ENCODE measurements at regions not wholly inside any gene's neighbourhood (a gene's known extent, or its start where the extent isn't known, plus 50 kb on each side); places are given as distances from the start of the nearest gene placed in this dataset.

DNA sequence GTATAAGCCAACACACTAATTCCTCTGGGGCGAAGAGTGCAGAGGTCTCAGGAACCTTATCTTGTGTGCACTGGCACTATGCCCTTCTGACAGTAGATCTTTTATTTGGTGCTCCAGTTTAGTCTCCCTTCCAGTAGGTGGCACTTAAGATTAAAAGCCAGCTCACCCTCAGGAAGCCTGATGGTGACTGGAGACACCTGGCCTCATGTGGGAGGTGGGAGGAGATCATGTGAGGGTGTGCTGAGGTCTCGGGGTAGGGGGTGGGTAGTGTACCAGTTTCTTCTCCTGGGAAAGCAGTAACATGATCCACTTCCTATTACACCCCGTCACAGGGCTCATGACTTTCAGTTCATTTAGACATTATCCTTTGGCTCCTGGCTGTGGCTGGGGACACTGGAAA is 654.9 kb downstream of the ADCYAP1 start (continued):
- TF ChIP-seq, protein P1, sequence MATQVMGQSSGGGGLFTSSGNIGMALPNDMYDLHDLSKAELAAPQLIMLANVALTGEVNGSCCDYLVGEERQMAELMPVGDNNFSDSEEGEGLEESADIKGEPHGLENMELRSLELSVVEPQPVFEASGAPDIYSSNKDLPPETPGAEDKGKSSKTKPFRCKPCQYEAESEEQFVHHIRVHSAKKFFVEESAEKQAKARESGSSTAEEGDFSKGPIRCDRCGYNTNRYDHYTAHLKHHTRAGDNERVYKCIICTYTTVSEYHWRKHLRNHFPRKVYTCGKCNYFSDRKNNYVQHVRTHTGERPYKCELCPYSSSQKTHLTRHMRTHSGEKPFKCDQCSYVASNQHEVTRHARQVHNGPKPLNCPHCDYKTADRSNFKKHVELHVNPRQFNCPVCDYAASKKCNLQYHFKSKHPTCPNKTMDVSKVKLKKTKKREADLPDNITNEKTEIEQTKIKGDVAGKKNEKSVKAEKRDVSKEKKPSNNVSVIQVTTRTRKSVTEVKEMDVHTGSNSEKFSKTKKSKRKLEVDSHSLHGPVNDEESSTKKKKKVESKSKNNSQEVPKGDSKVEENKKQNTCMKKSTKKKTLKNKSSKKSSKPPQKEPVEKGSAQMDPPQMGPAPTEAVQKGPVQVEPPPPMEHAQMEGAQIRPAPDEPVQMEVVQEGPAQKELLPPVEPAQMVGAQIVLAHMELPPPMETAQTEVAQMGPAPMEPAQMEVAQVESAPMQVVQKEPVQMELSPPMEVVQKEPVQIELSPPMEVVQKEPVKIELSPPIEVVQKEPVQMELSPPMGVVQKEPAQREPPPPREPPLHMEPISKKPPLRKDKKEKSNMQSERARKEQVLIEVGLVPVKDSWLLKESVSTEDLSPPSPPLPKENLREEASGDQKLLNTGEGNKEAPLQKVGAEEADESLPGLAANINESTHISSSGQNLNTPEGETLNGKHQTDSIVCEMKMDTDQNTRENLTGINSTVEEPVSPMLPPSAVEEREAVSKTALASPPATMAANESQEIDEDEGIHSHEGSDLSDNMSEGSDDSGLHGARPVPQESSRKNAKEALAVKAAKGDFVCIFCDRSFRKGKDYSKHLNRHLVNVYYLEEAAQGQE (IDR thresholded peaks at IDR 0.05; ENCODE audit: low read depth, low read length): no peak
- TF ChIP-seq YY1 (IDR thresholded peaks at IDR 0.05; ENCODE audit: low read depth) (no peak), RCOR1 (IDR thresholded peaks at IDR 0.05; ENCODE audit: low read length) (no peak), GATA2 (CRISPR knock-in tag; IDR thresholded peaks at IDR 0.05) (no peak), FOXM1 (IDR thresholded peaks at IDR 0.05; ENCODE audit: low read depth) (no peak), RXRA (IDR thresholded peaks at IDR 0.05; ENCODE audit: borderline replicate concordance, low read depth) (no peak)

DNA sequence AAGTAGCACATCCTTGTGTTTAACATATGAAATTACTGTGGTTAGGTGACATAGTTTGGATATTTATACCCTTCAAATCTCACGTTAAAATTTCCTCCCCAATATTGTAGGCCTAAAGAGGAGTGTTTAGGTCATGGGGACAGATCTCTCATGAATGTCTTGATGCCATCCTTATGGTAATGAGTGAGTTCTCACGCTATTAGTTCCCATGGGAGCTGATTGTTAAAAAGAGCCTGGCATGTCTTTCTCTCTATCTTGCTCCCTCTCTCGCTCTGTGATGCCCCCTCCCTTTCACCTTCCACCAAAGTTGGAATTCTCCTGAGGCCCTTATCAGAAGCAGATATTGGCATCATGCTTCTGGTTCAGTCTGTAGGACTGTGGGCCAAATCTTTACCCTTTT is 660.1 kb downstream of the ADCYAP1 start:
- Histone ChIP-seq H3K9me3 (no peaks in the 10 kb centered on the region), H3K27me3 (ENCODE audit: insufficient read depth) (no peaks in the 10 kb centered on the region), H3K9me2 (no peaks in the 10 kb centered on the region), H3K9ac (no peak overlapping the region), H2AFZ (ENCODE audit: low read depth) (no peak overlapping the region), H3K79me2 (ENCODE audit: insufficient read depth) (no peaks in the 10 kb centered on the region), H3K36me3 (replicated peaks in 1 of 2; ENCODE audit: control insufficient read depth in 1 of 2, insufficient read depth in 2 of 2, low read length in 1 of 2) (no peaks in the 10 kb centered on the region), H3K4me2 (no peak overlapping the region), H3F3A (replicated peaks; ENCODE audit: insufficient read depth) (no peaks in the 10 kb centered on the region), H3K27ac (ENCODE audit: low read depth in 2 of 2, low read length in 1 of 2) (no peak overlapping the region), H3K4me3 (ENCODE audit: low read depth in 2 of 2, low read length in 1 of 2) (no peak overlapping the region), H3K4me1 (ENCODE audit: control insufficient read depth in 1 of 2, insufficient read depth in 2 of 2, low read depth in 1 of 2, low read length in 1 of 2) (no peaks in the 10 kb centered on the region), H4K20me1 (ENCODE audit: insufficient read depth) (no peaks in the 10 kb centered on the region)
- POLR2A ChIA-PET: no interaction called here
- CTCF ChIA-PET: no interaction called here
- no peak for DNase-seq
- 4% methylated on average over 3 of the region's 3 CpGs for WGBS (ENCODE audit: low lambda C conversion rate)
- TF ChIP-seq RAD21 (IDR thresholded peaks at IDR 0.05; ENCODE audit: low read length): no peak
- TF ChIP-seq, protein P1 (IDR thresholded peaks at IDR 0.05; ENCODE audit: low read depth, low read length): no peak
- TF ChIP-seq, protein P2, sequence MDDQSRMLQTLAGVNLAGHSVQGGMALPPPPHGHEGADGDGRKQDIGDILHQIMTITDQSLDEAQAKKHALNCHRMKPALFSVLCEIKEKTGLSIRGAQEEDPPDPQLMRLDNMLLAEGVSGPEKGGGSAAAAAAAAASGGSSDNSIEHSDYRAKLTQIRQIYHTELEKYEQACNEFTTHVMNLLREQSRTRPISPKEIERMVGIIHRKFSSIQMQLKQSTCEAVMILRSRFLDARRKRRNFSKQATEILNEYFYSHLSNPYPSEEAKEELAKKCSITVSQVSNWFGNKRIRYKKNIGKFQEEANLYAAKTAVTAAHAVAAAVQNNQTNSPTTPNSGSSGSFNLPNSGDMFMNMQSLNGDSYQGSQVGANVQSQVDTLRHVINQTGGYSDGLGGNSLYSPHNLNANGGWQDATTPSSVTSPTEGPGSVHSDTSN (IDR thresholded peaks at IDR 0.05): no peak

Measured in SK-N-SH (cell line).